Limb (tissue), 2 donors: ENCODE measurements at regions not wholly inside any gene's neighbourhood (a gene's known extent, or its start where the extent isn't known, plus 50 kb on each side); places are given as distances from the start of the nearest gene placed in this dataset.

ENCODE experiments used
- DNase-seq, 2 donors: peaks; one replicate each; pipeline ENCODE4 v3.0.0-alpha.2; 2016; ENCODE audit errors: extremely low spot score in 2 of 2

GRCh38 chr22:49570032-49570848 lies 257.4 kb downstream of the BRD1 start:
- DNase-seq = peak in 1 of 2 donors; percentile 20

- DNase-seq = peak in 1 of 2 donors; percentile 17
Measured at GRCh38 chr22:49569286-49570031, 258.2 kb downstream of the BRD1 start.

DNA sequence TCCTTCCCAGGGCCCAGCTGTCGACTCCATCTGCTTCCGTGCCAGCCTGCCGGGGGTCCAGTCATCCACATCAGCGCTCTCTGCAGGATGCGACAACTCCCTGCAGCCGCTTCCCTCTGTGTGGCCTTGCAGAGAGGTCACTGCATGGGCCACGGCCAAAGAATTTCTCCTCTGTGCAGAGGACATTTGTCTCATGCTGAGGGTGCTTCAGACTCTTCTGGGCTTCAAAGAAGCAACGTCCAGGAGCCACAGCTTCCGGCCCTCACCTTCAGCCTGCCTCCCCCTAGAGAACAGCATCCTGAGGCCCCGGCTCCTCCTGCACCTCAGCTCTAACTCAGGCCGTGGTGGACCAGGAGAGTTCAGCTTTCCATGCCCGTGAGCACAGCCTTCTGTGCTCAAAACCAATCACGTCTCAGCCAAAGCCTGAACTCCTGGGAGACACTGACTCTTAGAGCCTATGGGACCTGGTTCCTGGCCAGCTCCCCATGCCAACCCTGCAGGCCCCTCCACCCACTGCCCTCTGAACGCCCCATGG lies 258.9 kb downstream of the BRD1 start:
- DNase-seq = no peak

GRCh38 chr22:49567899-49568750 lies 259.5 kb downstream of the BRD1 start:
- peak in 1 of 2 donors; percentile 26 for DNase-seq

GRCh38 chr22:49566693-49567092 lies 261.0 kb downstream of the BRD1 start:
- DNase-seq = peak in 1 of 2 donors; percentile 11

- peak in 1 of 2 donors; percentile 6 for DNase-seq
Measured at GRCh38 chr22:49566141-49566541, 261.5 kb downstream of the BRD1 start.

GRCh38 chr22:49565516-49565855 lies 262.2 kb downstream of the BRD1 start:
- DNase-seq = peak in 1 of 2 donors; percentile 7

GRCh38 chr22:49564666-49565515 lies 262.8 kb downstream of the BRD1 start:
- DNase-seq = peak in 1 of 2 donors; percentile 11

DNA sequence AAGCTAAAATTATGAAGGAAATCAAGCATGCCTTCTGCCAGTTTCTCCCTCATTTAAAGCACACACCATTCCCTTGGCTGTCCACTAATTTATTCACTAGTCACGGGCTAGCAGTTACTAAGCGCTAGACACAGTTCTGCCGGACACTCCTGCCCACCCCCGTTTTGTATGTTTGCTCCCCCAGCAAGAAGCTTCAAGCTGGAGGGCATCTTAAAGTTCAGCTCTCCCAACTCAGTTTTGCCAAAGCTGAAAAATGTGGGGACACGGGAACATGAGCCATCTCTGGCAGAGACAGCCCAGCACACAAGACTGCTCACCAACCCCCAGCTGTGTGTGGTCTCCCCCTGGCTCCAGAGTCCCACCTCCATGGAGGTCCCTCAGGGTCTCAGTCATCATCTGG lies 263.6 kb downstream of the BRD1 start:
- no peak for DNase-seq

GRCh38 chr22:49562685-49563249 lies 264.9 kb downstream of the BRD1 start:
- DNase-seq = no peak

DNA sequence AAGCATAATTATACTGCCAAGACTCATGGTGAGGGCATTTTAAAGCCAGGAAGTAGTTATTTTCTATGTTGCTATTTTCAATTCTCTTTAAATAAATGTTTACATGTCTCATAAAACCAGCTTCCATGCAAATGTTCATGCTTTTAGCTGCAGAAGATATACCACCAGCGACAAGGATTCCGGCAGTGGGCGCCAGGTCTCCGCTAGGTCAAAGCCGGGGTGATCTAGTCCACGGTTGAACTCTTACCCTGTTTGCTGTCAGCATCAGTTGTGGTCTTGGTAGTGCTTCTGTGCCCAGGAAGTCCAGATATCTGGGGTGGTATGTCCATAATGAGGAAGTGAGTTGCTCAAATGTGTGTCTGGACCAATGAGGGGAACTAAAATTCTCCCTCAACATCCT lies 265.7 kb downstream of the BRD1 start:
- DNase-seq = no peak

DNA sequence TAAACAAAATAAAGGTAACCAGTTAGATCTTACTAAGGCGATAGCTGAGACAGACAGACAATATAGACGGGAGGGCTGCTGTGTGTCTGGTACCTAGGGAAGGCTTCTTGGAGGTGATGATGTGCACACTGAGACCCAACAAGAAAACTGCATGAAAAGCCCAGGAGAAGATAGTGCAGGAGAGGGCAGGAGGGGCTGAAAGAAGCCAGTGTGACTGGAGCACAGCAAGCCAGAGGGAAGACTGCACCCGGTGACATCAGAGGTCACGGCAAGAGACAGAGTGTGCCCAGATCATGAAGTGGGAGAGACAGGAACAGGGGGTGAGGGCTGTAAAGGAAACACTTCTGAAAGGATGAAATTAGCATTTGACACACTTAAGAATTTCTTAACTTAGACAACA lies 266.3 kb downstream of the BRD1 start:
- no peak for DNase-seq

GRCh38 chr22:49555526-49555925 lies 272.1 kb downstream of the BRD1 start:
- DNase-seq = no peak

DNA sequence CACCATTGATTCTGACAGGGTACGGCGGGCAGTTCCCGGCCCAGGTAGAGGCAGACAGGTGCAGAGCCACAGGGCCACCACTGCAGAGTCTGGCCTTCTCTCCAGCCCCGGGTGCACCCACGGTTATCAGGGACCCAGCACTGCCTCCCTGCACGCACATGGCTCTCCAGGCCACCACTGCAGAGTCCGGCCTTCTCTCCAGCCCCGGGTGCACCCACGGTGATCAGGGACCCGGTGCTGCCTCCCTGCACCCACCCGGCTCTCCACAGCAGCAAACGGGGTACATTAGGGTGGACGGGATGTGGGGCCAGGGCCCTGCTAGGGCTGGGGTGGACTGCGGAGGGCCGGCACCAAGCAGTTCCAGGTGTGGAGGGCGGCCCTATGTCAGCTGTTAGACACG lies 272.9 kb downstream of the BRD1 start:
- DNase-seq = peak in 1 of 2 donors; percentile 9

GRCh38 chr22:49554296-49554625 lies 273.4 kb downstream of the BRD1 start:
- DNase-seq = peak in 1 of 2 donors; percentile 7

- peak in 1 of 2 donors; percentile 47 for DNase-seq
Measured at GRCh38 chr22:49553518-49554295, 274.0 kb downstream of the BRD1 start.

DNA sequence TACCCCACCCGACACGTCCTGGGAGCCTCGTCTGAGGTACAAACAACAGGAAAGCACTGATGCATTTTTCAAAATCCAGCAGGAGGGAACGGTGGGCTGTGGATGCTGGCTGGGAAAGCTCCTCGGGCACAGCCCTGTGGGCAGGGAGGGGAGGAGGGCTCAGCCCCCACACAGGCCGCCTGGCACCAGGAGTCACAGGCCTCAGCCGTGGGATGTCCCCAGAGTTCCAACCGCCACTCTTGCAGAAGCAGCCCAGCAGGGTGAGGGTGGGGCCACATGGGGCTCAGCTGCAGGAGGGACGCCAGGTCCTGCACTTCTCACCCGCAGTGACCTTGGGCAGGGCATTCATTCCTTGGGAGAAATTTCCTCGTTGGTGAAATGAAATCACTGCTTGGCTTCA lies 274.6 kb downstream of the BRD1 start:
- no peak for DNase-seq

DNA sequence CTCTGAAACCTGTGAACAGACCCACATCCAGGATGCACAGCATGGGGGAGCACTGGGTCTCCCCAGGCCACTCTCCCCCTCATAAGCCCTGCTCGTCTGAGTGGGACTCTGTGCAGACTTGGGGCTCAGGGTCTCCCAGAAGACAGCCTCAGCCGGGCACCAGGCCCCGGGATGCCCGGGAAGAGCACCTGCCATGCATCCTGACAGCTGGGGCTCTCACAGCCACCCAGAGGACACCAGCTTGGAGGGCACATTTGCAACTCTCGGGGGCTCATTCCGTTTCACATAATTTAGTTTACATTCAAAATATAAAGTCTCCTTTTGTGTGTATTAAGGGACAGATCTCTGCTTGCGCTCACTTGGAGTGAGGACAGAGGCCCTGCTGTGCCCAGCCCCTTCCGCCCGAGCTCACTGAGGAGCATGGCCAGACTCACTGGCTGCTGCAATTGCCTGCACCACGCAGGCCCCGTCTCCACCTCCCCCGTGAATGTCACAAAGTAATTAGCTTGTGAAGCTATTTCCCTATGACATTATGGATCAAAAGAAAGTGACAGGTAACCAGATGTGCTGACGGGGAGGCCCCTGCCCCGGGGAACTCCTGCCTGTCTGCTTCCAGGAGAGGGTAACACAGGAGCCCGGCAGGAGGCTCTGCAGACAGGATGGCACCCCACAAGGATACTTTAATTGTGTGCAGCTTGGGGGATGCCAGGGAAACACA lies 275.6 kb downstream of the BRD1 start:
- peak in 1 of 2 donors; percentile 26 for DNase-seq

- peak in 1 of 2 donors; percentile 14 for DNase-seq
Measured at GRCh38 chr22:49551446-49551845, 276.2 kb downstream of the BRD1 start.
